Activated gamma-delta T cell treated with Interleukin-2 at 50 U/mL for 16 hours (primary cell): ENCODE measurements at regions not wholly inside any gene's neighbourhood (a gene's known extent, or its start where the extent isn't known, plus 50 kb on each side); places are given as distances from the start of the nearest gene placed in this dataset.
A peak's percentile ranks its signal among the peaks of the same experiment; 100 is the strongest.

Source experiments
- DNase-seq: peaks from one replicate; pipeline ENCODE4 v3.0.0-alpha.2; 2020

- no peak for DNase-seq
These were observed 108.6 kb upstream of the DYRK2 start for GRCh38 chr12:67539946-67540345.

GRCh38 chr12:67540920-67541624 lies 107.5 kb upstream of the DYRK2 start:
- DNase-seq, result no peak

GRCh38 chr12:67541625-67541991 lies 106.9 kb upstream of the DYRK2 start:
- DNase-seq, result no peak

- no peak for DNase-seq
These were observed 105.3 kb upstream of the DYRK2 start for GRCh38 chr12:67543021-67543770.

GRCh38 chr12:67545298-67545697 lies 103.2 kb upstream of the DYRK2 start:
- DNase-seq, result no peak

- DNase-seq, result no peak
These were observed 101.8 kb upstream of the DYRK2 start for GRCh38 chr12:67546746-67547145.

- peak; percentile 58 for DNase-seq
These were observed 93.3 kb upstream of the DYRK2 start for GRCh38 chr12:67555075-67555717.

GRCh38 chr12:67558775-67559174 lies 89.8 kb upstream of the DYRK2 start:
- DNase-seq, result no peak

GRCh38 chr12:67559751-67560150 lies 88.8 kb upstream of the DYRK2 start:
- DNase-seq, result no peak

GRCh38 chr12:67562513-67563287 lies 85.8 kb upstream of the DYRK2 start:
- DNase-seq, result no peak

GRCh38 chr12:67568055-67568454 lies 80.5 kb upstream of the DYRK2 start:
- no peak for DNase-seq

- DNase-seq, result no peak
These were observed 76.1 kb upstream of the DYRK2 start for GRCh38 chr12:67572492-67572891.

- DNase-seq, result no peak
These were observed 75.0 kb upstream of the DYRK2 start for GRCh38 chr12:67573566-67573965.

GRCh38 chr12:67578976-67579661 lies 69.4 kb upstream of the DYRK2 start:
- DNase-seq, result peak; percentile 11

GRCh38 chr12:67579662-67580003 lies 68.9 kb upstream of the DYRK2 start:
- no peak for DNase-seq

GRCh38 chr12:67582238-67582834 lies 66.2 kb upstream of the DYRK2 start:
- DNase-seq, result no peak

GRCh38 chr12:67582844-67583243 lies 65.7 kb upstream of the DYRK2 start:
- no peak for DNase-seq

GRCh38 chr12:67586951-67587350 lies 61.6 kb upstream of the DYRK2 start:
- DNase-seq, result no peak

- DNase-seq, result no peak
These were observed 59.5 kb upstream of the DYRK2 start for GRCh38 chr12:67589078-67589477.

GRCh38 chr12:67590149-67590790 lies 58.3 kb upstream of the DYRK2 start:
- DNase-seq, result peak; percentile 15

GRCh38 chr12:67592228-67593011 lies 56.1 kb upstream of the DYRK2 start:
- DNase-seq, result no peak
